SK-N-SH (cell line): ENCODE measurements at regions not wholly inside any gene's neighbourhood (a gene's known extent, or its start where the extent isn't known, plus 50 kb on each side); places are given as distances from the start of the nearest gene placed in this dataset.

Experiments used
- CTCF ChIA-PET: fragments of 300-600, 350-600 bp; formaldehyde crosslinking; extraction: SDS; loops from one replicate; lab custom pipeline; 2021; lab: Yijun Ruan, JAX
- POLR2A ChIA-PET: fragments of 350-600 bp; sonication (Branson Sonifier 250); formaldehyde crosslinking; extraction: SDS; loops from one replicate; lab custom pipeline; 2020; ENCODE audit warnings: antibody characterized with exemption, inconsistent platforms; lab: Yijun Ruan, JAX
- DNase-seq: peaks from one replicate; pipeline ENCODE4 v3.0.0; 2012
- H2AFZ ChIP-seq: fragments of 200-600 bp; sonication (generic); 2 replicates; pipeline ENCODE4 v1.8.1; 2016; ENCODE audit warnings: antibody characterized with exemption, mild to moderate bottlenecking, low read depth
- H3F3A ChIP-seq: fragments of 200-600 bp; sonication (generic); replicated peaks from 2 replicates; pipeline ENCODE3; 2016; ENCODE audit warnings: antibody characterized with exemption, mild to moderate bottlenecking; ENCODE audit not compliant: insufficient read depth
- H3K27ac ChIP-seq, 2 experiments: fragments of 200-500 bp in 1 of 2; fragments of 200-600 bp in 1 of 2; sonication (Bioruptor generic) in 1 of 2; sonication (generic), shearing (Covaris generic) in 1 of 2; 2 replicates each; pipeline versions ENCODE4 v1.5.1 to v1.6.1; 2014 to 2016; ENCODE audit warnings: low read depth in 2 of 2, inconsistent platforms in 1 of 2, low read length in 1 of 2, mild to moderate bottlenecking in 1 of 2, mixed read lengths in 1 of 2
- H3K27me3 ChIP-seq: fragments of 200-600 bp; sonication (generic), shearing (Covaris generic); 2 replicates; pipeline ENCODE4 v1.6.1; 2016; ENCODE audit warnings: mixed run types; ENCODE audit not compliant: insufficient read depth
- H3K36me3 ChIP-seq, 2 experiments: fragments of 200-500 bp in 1 of 2; fragments of 200-600 bp in 1 of 2; sonication (Bioruptor generic) in 1 of 2; sonication (generic) in 1 of 2; replicated peaks in 1 of 2; 2 replicates each; pipeline versions ENCODE3 to v1.5.1; 2014 to 2016; ENCODE audit warnings: low read length in 1 of 2, mild to moderate bottlenecking in 1 of 2; ENCODE audit not compliant: insufficient read depth in 2 of 2, control insufficient read depth in 1 of 2
- H3K4me1 ChIP-seq, 2 experiments: fragments of 200-500 bp in 1 of 2; fragments of 200-600 bp in 1 of 2; sonication (Bioruptor generic) in 1 of 2; sonication (generic), shearing (Covaris generic) in 1 of 2; 2 replicates each; pipeline versions ENCODE4 v1.5.1 to v1.6.1; 2014 to 2016; ENCODE audit warnings: low read depth in 1 of 2, low read length in 1 of 2, mixed run types in 1 of 2; ENCODE audit not compliant: insufficient read depth in 2 of 2, control insufficient read depth in 1 of 2
- H3K4me2 ChIP-seq: fragments of 200-600 bp; sonication (generic), shearing (Covaris generic); 2 replicates; pipeline ENCODE4 v1.6.1; 2017; ENCODE audit warnings: mixed run types
- H3K4me3 ChIP-seq, 2 experiments: fragments of 200-500 bp in 1 of 2; fragments of 200-600 bp in 1 of 2; sonication (Bioruptor generic) in 1 of 2; sonication (generic), shearing (Covaris generic) in 1 of 2; 2 replicates each; pipeline versions ENCODE4 v1.5.1 to v1.8.1; 2014 to 2016; ENCODE audit warnings: low read depth in 2 of 2, inconsistent platforms in 1 of 2, low read length in 1 of 2, mild to moderate bottlenecking in 1 of 2, mixed read lengths in 1 of 2, moderate library complexity in 1 of 2
- H3K79me2 ChIP-seq: fragments of 200-600 bp; sonication (generic); 2 replicates; pipeline ENCODE4 v1.8.1; 2017; ENCODE audit warnings: mild to moderate bottlenecking; ENCODE audit not compliant: insufficient read depth
- H3K9ac ChIP-seq: fragments of 200-600 bp; sonication (generic); 2 replicates; pipeline ENCODE4 v1.6.1; 2017; ENCODE audit warnings: mixed run types
- H3K9me2 ChIP-seq: fragments of 200-600 bp; sonication (generic); 2 replicates; pipeline ENCODE4 v1.6.1; 2017; ENCODE audit warnings: mixed run types
- H3K9me3 ChIP-seq: fragments of 200-600 bp; sonication (generic); 2 replicates; pipeline ENCODE4 v1.6.1; 2017; ENCODE audit warnings: mixed run types, mild to moderate bottlenecking, moderate library complexity
- H4K20me1 ChIP-seq: fragments of 200-600 bp; sonication (generic); 2 replicates; pipeline ENCODE4 v1.6.1; 2017; ENCODE audit warnings: mild to moderate bottlenecking, mixed run types; ENCODE audit not compliant: insufficient read depth
- ELF1 ChIP-seq: IDR thresholded peaks from 2 replicates; pipeline ENCODE4 v1.4.0; 2012
- EZH2phosphoT487 ChIP-seq: fragments of 200-600 bp; sonication (generic); IDR thresholded peaks from 2 replicates; pipeline ENCODE4 v1.6.1; 2017; ENCODE audit warnings: low read depth, mixed run types, mild to moderate bottlenecking, antibody characterized with exemption, moderate library complexity, borderline replicate concordance
- FOXJ3 ChIP-seq: sonication (generic); formaldehyde crosslinking; IDR thresholded peaks from 2 replicates; pipeline ENCODE4 v1.5.1; 2020; ENCODE audit warnings: mild to moderate bottlenecking, missing genetic modification reagents
- FOXM1 ChIP-seq: IDR thresholded peaks from 2 replicates; pipeline ENCODE4 v1.4.0; 2012; ENCODE audit warnings: low read depth, mild to moderate bottlenecking
- JUND ChIP-seq: IDR thresholded peaks from 2 replicates; pipeline ENCODE4 v1.4.0; 2012
- MEF2A ChIP-seq: IDR thresholded peaks from 2 replicates; pipeline ENCODE4 v1.4.0; 2012; ENCODE audit warnings: low read depth, borderline replicate concordance
- NRF1 ChIP-seq: IDR thresholded peaks from 2 replicates; pipeline ENCODE4 v1.6.1; 2012; ENCODE audit warnings: low read depth, mild to moderate bottlenecking, low read length
- RAD21 ChIP-seq: IDR thresholded peaks from 2 replicates; pipeline ENCODE4 v1.6.1; 2012; ENCODE audit warnings: mild to moderate bottlenecking, low read length
- RCOR1 ChIP-seq: fragments of 150-350 bp; IDR thresholded peaks from 2 replicates; pipeline ENCODE4 v1.6.1; 2017; ENCODE audit warnings: antibody characterized with exemption, low read length
- RXRA ChIP-seq: IDR thresholded peaks from 2 replicates; pipeline ENCODE4 v1.4.0; 2012; ENCODE audit warnings: low read depth, mild to moderate bottlenecking, borderline replicate concordance
- SIN3A ChIP-seq: IDR thresholded peaks from 2 replicates; pipeline ENCODE4 v1.6.1; 2012; ENCODE audit warnings: low read depth, mild to moderate bottlenecking, low read length, moderate library complexity, borderline replicate concordance
- TAF1 ChIP-seq: IDR thresholded peaks from 2 replicates; pipeline ENCODE4 v1.6.1; 2012; ENCODE audit warnings: low read depth, mild to moderate bottlenecking, low read length, moderate library complexity, borderline replicate concordance
- TCF12 ChIP-seq: IDR thresholded peaks from 2 replicates; pipeline ENCODE4 v1.4.0; 2012
- TEAD4 ChIP-seq: IDR thresholded peaks from 2 replicates; pipeline ENCODE4 v1.4.0; 2012; ENCODE audit warnings: mild to moderate bottlenecking, borderline replicate concordance; ENCODE audit not compliant: insufficient read depth
- TF ChIP-seq, protein P1 (sequence below): fragments of 150-350 bp; IDR thresholded peaks from 2 replicates; pipeline ENCODE4 v1.6.1; 2016; ENCODE audit warnings: mild to moderate bottlenecking, low read depth, low read length
- TF ChIP-seq, protein P2 (sequence below): IDR thresholded peaks from 2 replicates; pipeline ENCODE4; 2012
- TF ChIP-seq, protein P3 (sequence below): IDR thresholded peaks from 2 replicates; pipeline ENCODE4 v1.4.0; 2012; ENCODE audit warnings: low read depth, borderline replicate concordance
- TF ChIP-seq, protein P4 (sequence below): IDR thresholded peaks from 2 replicates; pipeline ENCODE4 v1.4.0; 2012; ENCODE audit warnings: low read depth
- TF ChIP-seq, protein P5 (sequence below): IDR thresholded peaks from 2 replicates; pipeline ENCODE4 v1.4.0; 2012; ENCODE audit warnings: low read depth, borderline replicate concordance

DNA sequence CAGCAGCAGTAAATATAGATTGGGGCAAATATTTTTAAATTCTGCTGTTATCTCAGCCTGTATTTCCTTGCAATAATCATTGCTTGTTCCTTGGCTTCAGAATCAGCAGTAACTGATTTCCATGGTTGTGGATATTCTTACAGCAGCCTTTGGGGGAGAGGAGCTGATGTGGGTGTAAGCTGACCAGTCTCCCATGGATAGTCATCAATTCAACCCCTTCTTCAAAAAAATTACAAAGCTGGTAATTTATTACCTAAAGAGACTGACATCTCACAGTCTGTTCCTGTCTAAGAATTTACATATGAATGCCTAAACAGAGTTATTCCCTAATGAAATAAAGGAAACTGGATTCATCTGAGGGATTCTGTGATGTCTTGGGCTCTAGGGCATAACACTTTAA is 103.1 kb upstream of the CABCOCO1 start:
- Histone ChIP-seq H3K27me3 (no peaks in the 10 kb centered on the region), H3F3A (no peaks in the 10 kb centered on the region)
- CTCF ChIA-PET = interaction anchor here (1.4 kb wide), 1 partner anchor 337 kb away, joined by 3 read pairs; no protein-coding TSS in a partner anchor

More for the DNA sequence above, 103.1 kb upstream of the CABCOCO1 start:
- Histone ChIP-seq H4K20me1 (no peaks in the 10 kb centered on the region), H3K4me1 (no peaks in the 10 kb centered on the region), H3K9me2 (no peaks in the 10 kb centered on the region), H3K27ac (no peak overlapping the region), H3K9me3 (no peaks in the 10 kb centered on the region), H3K36me3 (no peaks in the 10 kb centered on the region), H3K4me2 (no peak overlapping the region), H3K9ac (no peak overlapping the region), H3K4me3 (no peak overlapping the region), H3K79me2 (no peaks in the 10 kb centered on the region), H2AFZ (no peak overlapping the region)
- no peak for DNase-seq
- POLR2A ChIA-PET = no interaction called here
- TF ChIP-seq SIN3A (no peak), RXRA (no peak), RCOR1 (no peak), NRF1 (no peak), EZH2phosphoT487 (no peak), FOXJ3 (CRISPR knock-in tag) (no peak), TEAD4 (no peak), MEF2A (no peak), JUND (no peak), RAD21 (no peak), TAF1 (no peak), FOXM1 (no peak), TCF12 (no peak), ELF1 (no peak)
- TF ChIP-seq, protein P1, sequence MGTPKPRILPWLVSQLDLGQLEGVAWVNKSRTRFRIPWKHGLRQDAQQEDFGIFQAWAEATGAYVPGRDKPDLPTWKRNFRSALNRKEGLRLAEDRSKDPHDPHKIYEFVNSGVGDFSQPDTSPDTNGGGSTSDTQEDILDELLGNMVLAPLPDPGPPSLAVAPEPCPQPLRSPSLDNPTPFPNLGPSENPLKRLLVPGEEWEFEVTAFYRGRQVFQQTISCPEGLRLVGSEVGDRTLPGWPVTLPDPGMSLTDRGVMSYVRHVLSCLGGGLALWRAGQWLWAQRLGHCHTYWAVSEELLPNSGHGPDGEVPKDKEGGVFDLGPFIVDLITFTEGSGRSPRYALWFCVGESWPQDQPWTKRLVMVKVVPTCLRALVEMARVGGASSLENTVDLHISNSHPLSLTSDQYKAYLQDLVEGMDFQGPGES = no peak
- TF ChIP-seq, protein P2, sequence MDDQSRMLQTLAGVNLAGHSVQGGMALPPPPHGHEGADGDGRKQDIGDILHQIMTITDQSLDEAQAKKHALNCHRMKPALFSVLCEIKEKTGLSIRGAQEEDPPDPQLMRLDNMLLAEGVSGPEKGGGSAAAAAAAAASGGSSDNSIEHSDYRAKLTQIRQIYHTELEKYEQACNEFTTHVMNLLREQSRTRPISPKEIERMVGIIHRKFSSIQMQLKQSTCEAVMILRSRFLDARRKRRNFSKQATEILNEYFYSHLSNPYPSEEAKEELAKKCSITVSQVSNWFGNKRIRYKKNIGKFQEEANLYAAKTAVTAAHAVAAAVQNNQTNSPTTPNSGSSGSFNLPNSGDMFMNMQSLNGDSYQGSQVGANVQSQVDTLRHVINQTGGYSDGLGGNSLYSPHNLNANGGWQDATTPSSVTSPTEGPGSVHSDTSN = no peak
- TF ChIP-seq, protein P3, sequence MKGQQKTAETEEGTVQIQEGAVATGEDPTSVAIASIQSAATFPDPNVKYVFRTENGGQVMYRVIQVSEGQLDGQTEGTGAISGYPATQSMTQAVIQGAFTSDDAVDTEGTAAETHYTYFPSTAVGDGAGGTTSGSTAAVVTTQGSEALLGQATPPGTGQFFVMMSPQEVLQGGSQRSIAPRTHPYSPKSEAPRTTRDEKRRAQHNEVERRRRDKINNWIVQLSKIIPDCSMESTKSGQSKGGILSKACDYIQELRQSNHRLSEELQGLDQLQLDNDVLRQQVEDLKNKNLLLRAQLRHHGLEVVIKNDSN = no peak
- TF ChIP-seq, protein P4, sequence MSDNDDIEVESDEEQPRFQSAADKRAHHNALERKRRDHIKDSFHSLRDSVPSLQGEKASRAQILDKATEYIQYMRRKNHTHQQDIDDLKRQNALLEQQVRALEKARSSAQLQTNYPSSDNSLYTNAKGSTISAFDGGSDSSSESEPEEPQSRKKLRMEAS = no peak
- TF ChIP-seq, protein P5, sequence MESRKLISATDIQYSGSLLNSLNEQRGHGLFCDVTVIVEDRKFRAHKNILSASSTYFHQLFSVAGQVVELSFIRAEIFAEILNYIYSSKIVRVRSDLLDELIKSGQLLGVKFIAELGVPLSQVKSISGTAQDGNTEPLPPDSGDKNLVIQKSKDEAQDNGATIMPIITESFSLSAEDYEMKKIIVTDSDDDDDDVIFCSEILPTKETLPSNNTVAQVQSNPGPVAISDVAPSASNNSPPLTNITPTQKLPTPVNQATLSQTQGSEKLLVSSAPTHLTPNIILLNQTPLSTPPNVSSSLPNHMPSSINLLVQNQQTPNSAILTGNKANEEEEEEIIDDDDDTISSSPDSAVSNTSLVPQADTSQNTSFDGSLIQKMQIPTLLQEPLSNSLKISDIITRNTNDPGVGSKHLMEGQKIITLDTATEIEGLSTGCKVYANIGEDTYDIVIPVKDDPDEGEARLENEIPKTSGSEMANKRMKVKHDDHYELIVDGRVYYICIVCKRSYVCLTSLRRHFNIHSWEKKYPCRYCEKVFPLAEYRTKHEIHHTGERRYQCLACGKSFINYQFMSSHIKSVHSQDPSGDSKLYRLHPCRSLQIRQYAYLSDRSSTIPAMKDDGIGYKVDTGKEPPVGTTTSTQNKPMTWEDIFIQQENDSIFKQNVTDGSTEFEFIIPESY = no peak
